ENCODE measurements at regions not wholly inside any gene's neighbourhood (a gene's known extent, or its start where the extent isn't known, plus 50 kb on each side); places are given as distances from the start of the nearest gene placed in this dataset.

- no peak for TF ChIP-seq CTCF (IDR thresholded peaks at IDR 0.05)
- TF ChIP-seq POLR2AphosphoS5 (IDR thresholded peaks at IDR 0.05; ENCODE audit: low read depth, low read length), result no peak
- TF ChIP-seq REST (IDR thresholded peaks at IDR 0.05; ENCODE audit: insufficient read depth in 1 of 2, low read depth in 2 of 2, low read length in 1 of 2), result no peak
Measured at GRCh38 chr2:226447338-226448300, 352.0 kb downstream of the IRS1 start.

Measured in Panc1 (cell line).